Tibial artery (tissue), 4 donors: ENCODE measurements at regions not wholly inside any gene's neighbourhood (a gene's known extent, or its start where the extent isn't known, plus 50 kb on each side); places are given as distances from the start of the nearest gene placed in this dataset.

Experiments used
- DNase-seq, 2 donors: peaks; one replicate each; pipeline ENCODE4 v3.0.0-alpha.2; 2019
- H3K27ac ChIP-seq, 2 donors: fragments of 200-600 bp; sonication (generic) in 1 of 2; 1 replicate in 1 of 2; 2 replicates in 1 of 2; pipeline ENCODE4 v1.5.1; 2018 to 2019; ENCODE audit warnings: mild to moderate bottlenecking in 1 of 2
- H3K27me3 ChIP-seq, 2 donors: fragments of 200-600 bp; sonication (generic) in 1 of 2; one replicate each; pipeline versions ENCODE4 v1.5.1 to v1.6.0; 2016 to 2019
- H3K36me3 ChIP-seq, 3 donors: fragments of 200-600 bp; sonication (generic) in 2 of 3; one replicate each; pipeline ENCODE4 v1.5.1; 2016 to 2019; ENCODE audit warnings: mild to moderate bottlenecking in 2 of 3
- H3K4me1 ChIP-seq, 4 donors: fragments of 200-600 bp; sonication (generic) in 2 of 4; 1 replicate in 3 of 4; 2 replicates in 1 of 4; pipeline ENCODE4 v1.5.1; 2016 to 2019
- H3K4me3 ChIP-seq, 2 donors: fragments of 200-600 bp; sonication (generic) in 1 of 2; 1 replicate in 1 of 2; 2 replicates in 1 of 2; pipeline ENCODE4 v1.5.1; 2018 to 2019; ENCODE audit warnings: mild to moderate bottlenecking in 2 of 2
- H3K9me3 ChIP-seq, 3 donors: fragments of 200-600 bp; sonication (generic) in 1 of 3; one replicate each; pipeline ENCODE4 v1.5.1; 2016 to 2019
- CTCF ChIP-seq, 2 experiments: fragments of 200-600 bp in 1 of 2; fragments of 450-650 bp in 1 of 2; IDR thresholded peaks; one replicate each; pipeline ENCODE4 v1.5.1; 2017 to 2019; ENCODE audit warnings: antibody characterized with exemption in 2 of 2, mild to moderate bottlenecking in 1 of 2, moderate library complexity in 1 of 2
- intact Hi-C: fragments of 100-400 bp; cut with DNase I; formaldehyde crosslinking; loops from one replicate; pipeline ENCODE4 v1.15.0; 2023; ENCODE audit warnings: low total_unique reads

- H3K4me3 ChIP-seq, result no peak overlapping the region
- H3K4me1 ChIP-seq, result no peaks in the 10 kb centered on the region
- peaks cover 0 to 34% of the 10 kb centered on the region in 2 donors for H3K27me3 ChIP-seq
- no peak for TF ChIP-seq CTCF (IDR thresholded peaks at IDR 0.05)
- H3K36me3 ChIP-seq, result no peaks in the 10 kb centered on the region
- intact Hi-C loops, result loop anchor here (5.0 kb wide), 1 partner anchor 522 kb away; no protein-coding TSS in a partner anchor
- DNase-seq, result no peak
- no peaks in the 10 kb centered on the region for H3K9me3 ChIP-seq
- H3K27ac ChIP-seq, result no peak overlapping the region
Observed at GRCh38 chr12:114504311-114504710, 98.4 kb upstream of the TBX5 start.

GRCh38 chr12:114501474-114501807, 95.5 kb upstream of the TBX5 start:
- DNase-seq, result no peak
- intact Hi-C loops, result loop anchor here (5.0 kb wide), 1 partner anchor 519 kb away; no protein-coding TSS in a partner anchor
- no peaks in the 10 kb centered on the region for H3K9me3 ChIP-seq
- H3K4me1 ChIP-seq, result no peaks in the 10 kb centered on the region
- no peak for TF ChIP-seq CTCF (IDR thresholded peaks at IDR 0.05)
- no peak overlapping the region for H3K4me3 ChIP-seq
- no peak overlapping the region for H3K27ac ChIP-seq
- peaks cover 0 to 53% of the 10 kb centered on the region in 2 donors for H3K27me3 ChIP-seq
- no peaks in the 10 kb centered on the region for H3K36me3 ChIP-seq

GRCh38 chr12:114500775-114501473, 95.0 kb upstream of the TBX5 start:
- Histone ChIP-seq H3K4me1 (no peaks in the 10 kb centered on the region), H3K9me3 (no peaks in the 10 kb centered on the region), H3K27ac (no peak overlapping the region), H3K36me3 (no peaks in the 10 kb centered on the region), H3K4me3 (no peak overlapping the region), H3K27me3 (peaks cover 0 to 54% of the 10 kb centered on the region in 2 donors)
- DNase-seq, result no peak
- no peak for TF ChIP-seq CTCF (IDR thresholded peaks at IDR 0.05)
- intact Hi-C loops, result loop anchor here (5.0 kb wide), 1 partner anchor 519 kb away; no protein-coding TSS in a partner anchor

- H3K9me3 ChIP-seq, result no peaks in the 10 kb centered on the region
- intact Hi-C loops, result loop anchor here (5.0 kb wide), 1 partner anchor 518 kb away; no protein-coding TSS in a partner anchor
- H3K36me3 ChIP-seq, result no peaks in the 10 kb centered on the region
- no peak overlapping the region for H3K4me3 ChIP-seq
- H3K4me1 ChIP-seq, result no peaks in the 10 kb centered on the region
- TF ChIP-seq CTCF (IDR thresholded peaks at IDR 0.05), result no peak
- peaks cover 0 to 54% of the 10 kb centered on the region in 2 donors for H3K27me3 ChIP-seq
- no peak for DNase-seq
- H3K27ac ChIP-seq, result no peak overlapping the region
Observed at GRCh38 chr12:114500131-114500530, 94.2 kb upstream of the TBX5 start.

- H3K4me3 ChIP-seq, result no peak overlapping the region
- intact Hi-C loops, result no loop called here
- H3K4me1 ChIP-seq, result no peaks in the 10 kb centered on the region
- H3K9me3 ChIP-seq, result no peaks in the 10 kb centered on the region
- H3K36me3 ChIP-seq, result no peaks in the 10 kb centered on the region
- peaks cover 0 to 47% of the 10 kb centered on the region in 2 donors for H3K27me3 ChIP-seq
- TF ChIP-seq CTCF (IDR thresholded peaks at IDR 0.05), result no peak
- no peak overlapping the region for H3K27ac ChIP-seq
- no peak for DNase-seq
Observed at GRCh38 chr12:114499338-114499737, 93.4 kb upstream of the TBX5 start.
